HG02970 (cell line): ENCODE measurements at regions not wholly inside any gene's neighbourhood (a gene's known extent, or its start where the extent isn't known, plus 50 kb on each side); places are given as distances from the start of the nearest gene placed in this dataset.

ENCODE experiments used
- ATAC-seq: cut with Tn5 transposase; IDR thresholded peaks from one replicate; pipeline ENCODE4 v1.9.1; 2021; ENCODE audit warnings: mild to moderate bottlenecking, moderate library complexity, moderate number of reproducible peaks; ENCODE audit not compliant: unreplicated experiment, low FRiP score

- ATAC-seq, result no peak
Measured at GRCh38 chr12:76259660-76260389, 88.4 kb downstream of the BBS10 start.

- no peak for ATAC-seq
Measured at GRCh38 chr12:76259106-76259505, 89.1 kb downstream of the BBS10 start.

GRCh38 chr12:76256904-76257303 is 91.3 kb downstream of the BBS10 start:
- no peak for ATAC-seq

- ATAC-seq, result no peak
Measured at GRCh38 chr12:76256321-76256720, 91.9 kb downstream of the BBS10 start.

GRCh38 chr12:76255692-76256091 is 92.5 kb downstream of the BBS10 start:
- no peak for ATAC-seq

- no peak for ATAC-seq
Measured at GRCh38 chr12:76255281-76255680, 92.9 kb downstream of the BBS10 start.

GRCh38 chr12:76252031-76252430 is 96.2 kb downstream of the BBS10 start:
- no peak for ATAC-seq

GRCh38 chr12:76250256-76250655 is 98.0 kb downstream of the BBS10 start:
- ATAC-seq, result no peak

- ATAC-seq, result no peak
Measured at GRCh38 chr12:76249501-76249900, 98.7 kb downstream of the BBS10 start.

- no peak for ATAC-seq
Measured at GRCh38 chr12:76247992-76248391, 100.2 kb downstream of the BBS10 start.

- no peak for ATAC-seq
Measured at GRCh38 chr12:76247026-76247646, 101.1 kb downstream of the BBS10 start.

- ATAC-seq, result no peak
Measured at GRCh38 chr12:76246611-76247010, 101.6 kb downstream of the BBS10 start.

GRCh38 chr12:76244300-76244699 is 103.9 kb downstream of the BBS10 start:
- no peak for ATAC-seq

GRCh38 chr12:76242813-76243550 is 105.2 kb downstream of the BBS10 start:
- no peak for ATAC-seq

- ATAC-seq, result no peak
Measured at GRCh38 chr12:76241371-76241770, 106.8 kb downstream of the BBS10 start.

- ATAC-seq, result no peak
Measured at GRCh38 chr12:76240281-76240680, 107.9 kb downstream of the BBS10 start.

- ATAC-seq, result no peak
Measured at GRCh38 chr12:76238688-76239087, 109.5 kb downstream of the BBS10 start.

GRCh38 chr12:76237086-76237701 is 111.0 kb downstream of the BBS10 start:
- ATAC-seq, result no peak

- no peak for ATAC-seq
Measured at GRCh38 chr12:76236640-76237039, 111.6 kb downstream of the BBS10 start.

GRCh38 chr12:76234741-76235140 is 113.5 kb downstream of the BBS10 start:
- ATAC-seq, result no peak

GRCh38 chr12:76232013-76232412 is 116.2 kb downstream of the BBS10 start:
- ATAC-seq, result no peak
